ENCODE measurements at regions not wholly inside any gene's neighbourhood (a gene's known extent, or its start where the extent isn't known, plus 50 kb on each side); places are given as distances from the start of the nearest gene placed in this dataset.
"Not testable (repeated sequence)": the region's sequence is repeated elsewhere in the genome, so short reads cannot be mapped to it uniquely, and the experiment has no call there.

GRCh38 chr9:78091731-78092130, 60.1 kb upstream of the GNAQ start:
- no peak for DNase-seq (ENCODE audit: low spot score in 2 of 2)
- TF ChIP-seq CTCF (IDR thresholded peaks at IDR 0.05): no peak
- TF ChIP-seq POLR2A (IDR thresholded peaks at IDR 0.05): no peak
- 89 to 94% methylated on average over 9 of the region's 9 CpGs for WGBS, 2 donors
- no peak overlapping the region for H3K4me3 ChIP-seq (ENCODE audit: low read depth, poor library complexity, severe bottlenecking)
- intact Hi-C loops (cut with DNase I; ENCODE audit: low total_unique reads): no loop called here

- 51 to 73% methylated on average over 3 of the region's 3 CpGs for WGBS, 2 donors
- DNase-seq (ENCODE audit: low spot score in 2 of 2): no peak
- TF ChIP-seq CTCF (IDR thresholded peaks at IDR 0.05) (no peak), POLR2A (IDR thresholded peaks at IDR 0.05) (no peak)
- intact Hi-C loops (cut with DNase I; ENCODE audit: low total_unique reads): no loop called here
- no peak overlapping the region for H3K4me3 ChIP-seq (ENCODE audit: low read depth, poor library complexity, severe bottlenecking)
Observed at GRCh38 chr9:78089111-78089510, 57.5 kb upstream of the GNAQ start.

GRCh38 chr9:78088190-78088589, 56.6 kb upstream of the GNAQ start:
- WGBS, 2 donors: 93% methylated on average over 1 of the region's 1 CpG
- intact Hi-C loops (cut with DNase I; ENCODE audit: low total_unique reads); DNase-seq (ENCODE audit: low spot score in 2 of 2): not testable (repeated sequence)

More at GRCh38 chr9:78088190-78088589, 56.6 kb upstream of the GNAQ start:
- not testable (repeated sequence) for H3K4me3 ChIP-seq (ENCODE audit: low read depth, poor library complexity, severe bottlenecking)

All from lower leg skin (tissue), 4 donors.